ENCODE measurements at regions not wholly inside any gene's neighbourhood (a gene's known extent, or its start where the extent isn't known, plus 50 kb on each side); places are given as distances from the start of the nearest gene placed in this dataset.

DNA sequence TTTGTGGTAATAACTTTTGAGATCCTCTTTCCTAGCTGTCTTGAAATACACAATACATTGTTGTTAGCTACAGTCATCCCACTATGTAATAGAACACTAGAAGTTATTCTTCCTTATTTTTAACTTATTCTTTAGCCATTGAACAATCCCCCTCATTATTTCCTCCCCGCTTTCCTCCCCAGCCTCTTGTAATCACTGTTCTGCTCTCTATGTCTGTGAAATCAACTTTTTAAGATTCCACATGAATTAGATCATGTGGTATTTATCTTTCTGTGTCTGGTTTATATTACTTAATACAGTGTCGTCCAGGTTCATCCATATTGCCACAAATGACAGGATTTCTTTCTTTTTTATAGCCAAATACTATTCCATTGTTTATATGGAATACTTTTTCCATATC, 72.9 kb downstream of the SLC10A2 start:
- DNase-seq: no peak

DNA sequence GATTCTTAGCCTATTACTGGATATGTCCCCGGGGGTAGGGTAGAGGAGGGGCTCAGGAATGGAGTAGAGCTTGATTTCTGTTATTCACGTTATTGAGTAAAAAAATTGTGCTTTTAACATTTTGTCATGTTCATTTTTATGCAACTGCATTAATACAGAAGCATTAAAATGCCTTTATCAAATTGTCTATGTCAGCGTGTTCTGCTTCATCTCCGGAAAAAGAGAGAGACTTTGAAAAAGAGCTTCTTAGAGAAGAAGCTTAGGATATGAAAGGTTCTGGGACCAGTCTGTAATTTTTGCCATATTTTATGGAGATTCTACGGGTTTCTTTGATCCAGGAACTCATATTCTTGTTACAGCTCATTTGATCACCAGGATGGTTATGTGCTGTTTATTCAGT, 82.0 kb downstream of the SLC10A2 start:
- DNase-seq: no peak

DNA sequence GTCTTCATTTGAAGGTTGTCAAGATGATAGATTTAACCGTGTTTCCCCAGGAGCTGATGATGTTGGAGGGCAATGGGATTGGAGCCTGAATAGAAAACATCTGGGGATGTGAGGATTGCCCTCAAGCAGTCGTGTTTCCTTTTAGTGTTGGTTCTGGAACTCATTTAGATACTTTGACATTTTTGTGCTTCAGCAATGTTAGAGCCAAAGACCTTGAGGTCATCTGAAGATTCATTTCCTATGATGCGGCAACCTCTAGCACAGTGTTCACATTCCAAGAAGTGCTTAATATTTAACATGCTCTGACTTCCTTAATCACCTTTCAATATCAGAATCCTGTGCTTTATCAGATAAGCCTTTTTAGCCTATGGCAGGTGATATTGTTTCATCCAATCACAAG, 82.7 kb downstream of the SLC10A2 start:
- DNase-seq: no peak

DNA sequence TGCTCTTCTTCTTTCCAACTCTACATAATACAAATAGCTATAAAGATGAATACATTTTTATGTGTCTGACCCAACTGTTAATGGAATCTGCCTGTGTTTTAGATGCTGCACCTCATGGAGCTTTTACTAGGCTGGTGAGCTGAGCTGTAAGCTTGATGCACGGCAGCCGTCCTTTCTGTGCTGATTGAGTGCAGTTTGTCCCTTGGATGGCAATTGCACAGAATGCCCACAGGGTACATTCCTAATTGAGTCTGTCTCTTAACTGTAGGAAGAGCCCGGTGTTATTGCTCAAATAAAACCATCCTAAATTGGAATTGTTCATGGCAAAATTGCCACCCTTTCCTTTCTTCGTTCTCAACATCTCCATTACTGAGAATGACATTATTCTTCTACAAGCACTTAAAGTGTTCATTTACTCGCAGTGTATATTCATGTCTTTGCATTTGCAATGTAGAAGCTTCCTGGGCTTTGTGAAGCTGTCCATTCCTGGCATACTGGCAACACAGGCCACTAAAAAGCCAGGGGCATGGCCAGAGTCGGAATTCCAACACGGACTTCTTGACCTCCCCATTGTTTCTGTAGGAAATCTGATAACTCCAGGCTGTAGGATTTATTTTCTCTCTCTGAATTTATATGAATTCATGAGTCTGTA, 85.8 kb downstream of the SLC10A2 start:
- no peak for DNase-seq

DNA sequence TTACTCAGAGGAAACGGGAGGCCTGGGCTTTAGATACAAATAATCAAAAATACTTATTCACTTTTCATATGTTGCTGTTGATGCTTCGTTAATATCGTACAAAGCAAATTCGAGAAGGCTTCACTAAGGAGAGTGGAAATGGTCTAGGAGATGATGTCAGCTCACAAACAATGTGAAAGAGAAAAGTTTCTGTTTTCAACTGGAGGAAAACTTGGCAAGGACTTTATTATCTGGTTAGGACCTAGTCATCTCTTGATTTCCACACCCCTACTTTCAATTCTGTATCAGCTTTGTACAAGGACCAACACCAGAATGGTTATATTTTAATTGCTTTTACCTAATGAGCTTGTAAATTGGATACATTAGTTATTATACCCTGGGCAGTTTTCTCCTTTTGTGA, 88.0 kb downstream of the SLC10A2 start:
- no peak for DNase-seq

DNA sequence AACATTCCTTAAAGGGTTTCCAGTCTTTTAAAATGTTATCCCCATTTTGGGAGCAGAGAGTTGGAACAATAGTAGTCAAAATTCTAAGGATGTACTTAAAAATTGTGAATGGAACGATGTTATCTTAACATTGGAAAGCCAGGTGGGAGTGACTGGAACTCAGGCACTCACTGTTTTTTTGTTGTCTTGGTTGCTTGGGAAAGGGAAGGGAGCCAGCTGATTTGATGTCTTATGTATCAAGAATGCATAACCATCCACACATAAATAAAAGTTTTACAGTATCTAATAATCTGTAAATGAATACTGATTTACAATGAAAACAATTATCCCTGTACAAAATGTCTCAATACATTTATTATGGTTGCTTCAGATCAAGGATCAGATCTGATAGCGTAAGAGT, 88.7 kb downstream of the SLC10A2 start:
- DNase-seq: no peak

DNA sequence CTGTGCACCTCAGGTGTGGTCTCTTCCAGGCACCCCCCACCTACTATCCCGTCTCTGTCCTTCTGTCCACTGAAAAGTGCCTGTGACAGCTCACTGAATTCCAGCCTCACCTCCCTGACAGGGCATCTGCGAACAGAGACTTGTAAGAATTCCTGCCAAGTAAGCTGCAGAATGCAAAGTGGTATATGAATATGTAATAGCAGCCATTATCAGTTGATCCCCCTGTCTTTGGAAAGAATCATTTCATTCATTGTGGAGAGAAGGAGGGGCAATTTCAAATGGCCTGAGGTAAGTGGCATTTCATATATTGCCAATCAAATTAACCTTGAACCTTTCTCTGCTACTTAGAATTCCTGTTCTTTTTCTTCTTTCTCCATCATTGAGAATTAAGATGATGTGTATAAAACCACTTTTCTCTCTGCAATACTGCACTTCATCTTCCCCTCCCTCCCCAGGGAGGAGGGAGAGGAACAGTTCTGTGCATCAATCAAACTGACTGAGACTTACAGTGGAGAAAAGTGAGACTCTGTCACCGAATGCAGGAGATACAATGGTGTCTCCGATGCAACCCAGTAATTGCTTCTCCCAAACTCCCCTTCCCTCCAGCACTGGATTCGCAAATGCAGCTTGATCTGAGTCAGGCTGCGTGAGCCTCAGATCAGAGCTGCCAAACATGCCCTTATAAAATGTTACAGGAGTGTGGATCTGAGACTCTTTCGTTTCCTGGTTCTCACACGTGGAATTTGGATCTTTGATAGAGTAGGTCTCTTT, 91.7 kb downstream of the SLC10A2 start:
- DNase-seq: no peak

- DNase-seq: no peak
Measured at GRCh38 chr13:102972191-102972590, 94.0 kb downstream of the SLC10A2 start.

GRCh38 chr13:102970542-102970941, 95.7 kb downstream of the SLC10A2 start:
- DNase-seq: no peak

DNA sequence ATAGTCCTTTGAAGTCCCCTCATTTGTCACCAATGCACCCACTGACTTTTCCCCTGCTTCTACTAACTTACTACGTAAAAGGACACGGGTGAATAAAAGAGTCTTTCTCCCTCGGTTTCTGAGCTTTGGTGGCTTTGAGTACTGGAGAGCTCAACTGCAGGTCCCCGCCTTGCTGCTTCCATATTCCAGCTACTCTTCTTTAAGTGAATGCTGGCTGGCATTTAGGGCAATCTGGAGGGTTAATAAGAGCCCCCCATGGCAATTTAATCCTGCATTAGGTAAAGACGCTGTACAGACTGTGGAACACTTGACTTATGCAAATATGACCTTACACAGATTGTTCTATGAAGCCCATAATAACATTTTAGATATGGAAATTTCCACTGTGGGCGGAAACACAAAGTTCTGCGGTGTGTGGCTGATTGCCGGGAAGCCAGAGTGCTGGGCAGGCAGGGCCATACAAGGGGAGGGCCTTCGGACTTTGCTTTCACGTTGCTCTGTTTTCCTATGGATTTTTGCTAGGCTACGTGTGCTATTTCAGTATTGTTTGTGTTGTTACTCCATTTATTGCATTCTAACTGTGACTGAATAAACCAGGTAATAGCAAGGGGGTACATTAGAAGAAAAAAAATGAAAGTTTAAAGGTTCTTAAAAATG, 97.5 kb downstream of the SLC10A2 start:
- no peak for DNase-seq

GRCh38 chr13:102965802-102966201, 100.4 kb downstream of the SLC10A2 start:
- no peak for DNase-seq

- DNase-seq: no peak
Measured at GRCh38 chr13:102962430-102962829, 103.8 kb downstream of the SLC10A2 start.

DNA sequence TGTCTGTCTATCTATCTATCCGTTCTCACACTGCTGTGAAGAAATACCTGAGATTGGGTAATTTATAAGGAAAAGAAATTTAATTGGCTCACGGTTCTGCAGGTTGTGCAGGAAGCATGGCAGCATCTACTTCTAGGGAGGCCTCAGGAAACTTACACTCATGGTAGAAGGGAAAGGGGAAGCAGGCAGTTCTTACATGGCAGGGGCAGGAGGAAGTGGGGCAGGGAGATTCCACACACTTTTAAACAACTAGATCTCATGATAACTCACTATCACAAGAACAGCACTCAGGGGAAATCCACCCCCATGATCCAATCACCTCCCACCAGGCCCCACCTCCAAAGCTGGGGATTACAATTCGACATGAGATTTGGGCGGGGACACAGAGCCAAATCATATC, 105.3 kb downstream of the SLC10A2 start:
- DNase-seq: no peak

- DNase-seq: no peak
Measured at GRCh38 chr13:102956449-102956848, 109.8 kb downstream of the SLC10A2 start.

DNA sequence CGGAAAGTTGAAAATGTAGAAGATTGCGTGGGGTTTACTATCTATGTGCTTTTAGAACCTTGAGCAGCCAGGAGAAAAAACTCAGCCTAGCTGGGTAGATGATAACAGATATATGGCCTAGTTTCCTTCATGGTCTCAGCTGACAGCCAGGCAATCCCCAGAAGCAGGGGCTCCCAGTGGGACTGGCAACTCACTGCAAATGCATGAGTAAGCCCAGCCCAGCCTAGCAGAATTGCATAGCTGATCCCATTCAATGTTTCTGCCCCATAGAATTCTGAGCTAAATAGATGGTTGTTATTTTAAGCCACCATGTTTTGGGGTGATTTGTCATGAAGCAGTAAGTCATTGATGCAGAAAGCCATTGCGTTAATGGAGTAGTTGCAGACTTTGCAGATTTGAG, 108.5 kb downstream of the ERCC5 start:
- DNase-seq: no peak

DNA sequence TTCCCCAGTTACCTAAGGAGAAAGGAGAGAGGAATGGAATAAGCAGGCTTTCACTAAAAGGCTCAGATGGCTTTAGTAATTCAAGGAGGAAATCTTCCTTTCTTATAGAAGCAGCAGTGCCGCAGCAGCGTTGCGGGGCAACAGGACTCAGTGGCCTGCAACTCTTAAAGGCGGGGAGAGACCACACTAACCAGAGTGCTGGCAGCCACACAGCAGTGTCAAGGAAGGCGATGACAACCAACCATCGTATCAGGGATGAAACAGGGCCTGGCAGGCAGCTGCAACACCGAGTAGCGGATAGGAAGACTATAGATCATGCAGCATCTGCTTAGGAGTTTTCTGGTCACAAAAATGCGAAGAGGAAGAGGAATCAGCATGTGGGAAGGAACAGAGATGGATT, 106.0 kb downstream of the ERCC5 start:
- no peak for DNase-seq

GRCh38 chr13:102947745-102948405, 102.0 kb downstream of the ERCC5 start:
- peak; percentile 87 for DNase-seq

DNA sequence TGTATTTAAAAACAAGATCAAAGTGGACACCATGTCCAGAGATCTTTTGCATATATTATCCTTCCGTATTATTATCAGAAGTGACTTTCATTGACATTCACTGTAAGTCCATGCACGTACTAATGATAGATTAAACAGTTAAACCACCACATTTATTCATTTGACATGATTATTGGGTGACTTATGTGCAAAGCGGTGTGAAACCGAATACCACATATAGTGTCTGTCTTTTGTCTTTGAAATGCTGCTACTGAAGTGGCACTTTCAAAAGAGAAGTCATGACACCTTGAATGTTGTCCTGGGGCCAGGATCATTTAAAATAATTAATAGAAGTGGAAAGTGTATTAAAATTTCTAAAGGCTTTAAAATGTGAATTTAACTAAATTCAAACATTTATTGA, 100.1 kb downstream of the ERCC5 start:
- no peak for DNase-seq

DNA sequence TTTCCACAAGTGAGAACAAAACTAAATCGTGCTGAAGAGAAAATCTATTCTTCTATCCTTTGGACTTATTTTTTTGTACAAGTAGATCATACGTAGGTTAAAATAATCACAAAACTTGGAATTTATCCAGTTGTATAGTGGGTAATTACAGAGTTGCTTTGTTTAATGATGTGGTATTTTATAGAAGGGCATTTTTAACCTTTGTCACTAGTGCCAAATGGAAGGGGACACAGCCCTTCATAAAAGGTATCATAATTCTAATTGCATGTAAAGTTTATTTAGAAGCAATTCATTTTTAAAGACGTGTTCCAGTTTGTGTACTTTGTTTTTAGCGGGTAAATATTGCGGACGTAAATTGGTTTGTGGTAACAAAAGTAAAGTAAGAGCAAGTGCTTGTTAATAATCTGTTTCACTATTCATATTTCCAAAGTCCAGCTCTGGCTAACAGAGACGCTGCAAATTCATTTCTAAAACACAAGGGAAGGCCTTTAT, 99.5 kb downstream of the ERCC5 start:
- no peak for DNase-seq

- no peak for DNase-seq
Measured at GRCh38 chr13:102944821-102945220, 99.0 kb downstream of the ERCC5 start.

DNA sequence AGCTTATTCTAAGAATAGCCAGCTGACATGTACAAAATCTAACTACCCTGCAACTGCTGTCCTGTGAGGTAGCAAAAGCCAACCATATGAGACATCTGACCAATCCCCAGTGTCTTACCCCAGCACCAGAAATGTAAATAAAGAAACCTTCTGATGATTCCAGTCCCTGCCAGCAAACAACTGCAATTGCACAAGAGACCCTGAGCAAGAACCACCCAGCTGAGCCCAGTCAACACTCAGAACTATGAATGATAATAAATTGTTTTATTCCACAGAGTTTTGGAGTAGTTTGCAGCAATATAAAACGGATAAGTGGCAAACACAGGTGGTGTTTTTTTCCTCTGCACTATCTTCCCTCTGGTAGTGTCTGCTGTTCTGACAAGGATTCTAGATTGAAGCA, 94.9 kb downstream of the ERCC5 start:
- no peak for DNase-seq

DNA sequence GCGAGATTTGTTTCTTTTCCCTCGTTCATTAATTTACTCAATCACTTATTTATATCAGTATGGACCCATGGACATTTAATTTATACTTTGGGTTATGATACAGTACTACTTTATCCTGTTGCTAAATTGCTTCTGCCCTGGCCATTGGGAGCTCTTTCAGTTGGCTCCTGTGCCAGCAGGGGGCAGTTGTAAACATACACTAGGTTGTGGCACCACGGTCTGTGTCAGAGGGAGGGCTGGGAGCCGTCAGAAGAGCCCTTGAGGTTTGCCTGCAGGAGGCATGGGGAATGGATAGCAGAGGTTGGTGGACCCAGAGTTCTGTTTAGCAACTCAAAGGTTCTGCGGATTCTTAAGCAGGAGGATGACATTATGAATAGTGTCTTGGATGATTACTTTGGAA, 94.3 kb downstream of the ERCC5 start:
- no peak for DNase-seq

- DNase-seq: no peak
Measured at GRCh38 chr13:102935896-102936321, 90.1 kb downstream of the ERCC5 start.
